Superior temporal gyrus (tissue), 1 donor: ENCODE measurements at regions not wholly inside any gene's neighbourhood (a gene's known extent, or its start where the extent isn't known, plus 50 kb on each side); places are given as distances from the start of the nearest gene placed in this dataset.

Experiments
- DNase-seq: peaks from one replicate; pipeline ENCODE4 v3.0.0-alpha.2; 2016; ENCODE audit errors: extremely low spot score

DNA sequence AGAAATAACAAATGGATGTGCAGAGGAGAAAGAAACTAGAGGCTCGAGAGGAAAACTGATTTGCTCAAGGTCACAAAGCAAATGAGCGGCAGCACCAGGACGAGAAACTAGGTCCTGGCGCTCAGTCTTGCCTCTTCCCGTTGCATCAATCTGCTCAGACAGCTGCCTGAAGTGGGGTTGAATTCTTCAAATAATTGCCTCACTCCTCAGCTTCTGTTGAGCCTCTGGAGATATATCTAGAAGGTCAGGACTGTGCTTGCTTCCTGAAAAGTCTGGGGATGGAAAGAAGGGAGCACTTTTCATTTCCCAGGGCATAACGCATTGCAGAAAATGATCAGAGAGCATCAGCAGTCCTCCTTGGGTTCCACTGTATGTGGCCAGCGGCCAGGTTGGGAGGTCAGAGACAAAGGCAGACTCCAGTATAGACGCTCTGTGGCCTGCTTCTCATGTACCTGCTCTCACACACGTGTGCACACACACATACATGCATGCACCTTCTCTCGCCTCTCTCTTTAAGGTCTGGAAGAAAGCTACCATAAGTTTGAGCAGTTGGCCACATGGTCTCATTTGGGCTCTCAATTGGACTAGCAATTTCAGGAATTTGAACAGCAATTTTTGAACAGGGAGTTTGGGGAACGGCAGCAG is 83.7 kb upstream of the DUSP5 start:
- DNase-seq, result no peak

DNA sequence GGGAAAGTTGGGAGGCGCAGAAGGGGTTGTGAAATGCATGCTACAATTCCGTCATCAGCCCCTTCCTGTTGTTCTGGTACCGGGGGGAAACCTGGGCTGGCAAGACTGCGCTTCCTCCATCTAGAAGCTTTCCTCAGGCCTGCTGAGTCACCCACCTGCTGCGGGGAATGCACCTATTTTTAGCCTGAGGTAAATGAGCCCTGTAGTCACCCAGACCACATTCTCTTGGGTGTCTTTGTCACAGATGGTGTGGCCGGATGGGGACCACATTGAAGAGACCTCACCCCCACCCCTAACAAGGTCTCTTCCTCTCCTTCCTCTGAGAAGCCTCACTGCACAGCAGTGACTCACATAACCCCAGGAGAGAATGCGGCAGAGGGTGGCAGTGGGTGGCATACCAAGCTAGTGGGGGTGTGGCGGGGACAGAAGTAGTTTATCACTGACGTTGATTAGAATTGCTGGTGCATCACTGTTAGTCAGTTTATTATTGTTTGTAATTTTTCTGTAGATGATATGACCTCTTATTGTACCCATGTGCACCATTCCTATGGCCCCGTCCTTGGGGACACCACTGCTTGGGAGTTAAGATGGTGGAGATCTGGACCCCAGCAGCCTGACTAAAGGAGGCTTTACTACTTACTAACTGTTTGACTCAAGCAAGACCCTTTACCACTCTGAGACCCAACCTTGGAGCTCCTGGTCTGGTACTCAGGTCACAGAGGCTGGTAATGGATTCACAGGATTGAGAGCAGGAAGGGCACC is 83.0 kb upstream of the DUSP5 start:
- DNase-seq, result no peak

DNA sequence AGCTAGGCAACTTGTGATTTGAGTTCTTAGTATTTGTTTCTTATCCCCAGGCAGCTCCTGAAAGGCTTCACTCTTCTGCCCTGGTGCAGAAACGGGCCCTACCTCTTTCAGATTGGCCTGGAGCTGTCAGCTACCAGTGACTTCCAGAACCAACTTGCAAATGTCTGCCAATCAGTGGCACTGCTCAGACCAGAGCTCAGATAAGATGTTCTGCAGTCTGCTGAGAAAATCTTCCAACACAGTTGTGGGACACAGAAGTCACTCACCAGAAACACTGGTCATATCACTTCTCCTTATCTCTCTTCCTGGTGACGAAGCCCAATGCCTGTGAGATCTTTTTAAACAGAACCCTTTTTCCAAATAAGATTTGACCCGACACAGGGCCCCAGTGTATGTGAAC is 81.9 kb upstream of the DUSP5 start:
- no peak for DNase-seq

DNA sequence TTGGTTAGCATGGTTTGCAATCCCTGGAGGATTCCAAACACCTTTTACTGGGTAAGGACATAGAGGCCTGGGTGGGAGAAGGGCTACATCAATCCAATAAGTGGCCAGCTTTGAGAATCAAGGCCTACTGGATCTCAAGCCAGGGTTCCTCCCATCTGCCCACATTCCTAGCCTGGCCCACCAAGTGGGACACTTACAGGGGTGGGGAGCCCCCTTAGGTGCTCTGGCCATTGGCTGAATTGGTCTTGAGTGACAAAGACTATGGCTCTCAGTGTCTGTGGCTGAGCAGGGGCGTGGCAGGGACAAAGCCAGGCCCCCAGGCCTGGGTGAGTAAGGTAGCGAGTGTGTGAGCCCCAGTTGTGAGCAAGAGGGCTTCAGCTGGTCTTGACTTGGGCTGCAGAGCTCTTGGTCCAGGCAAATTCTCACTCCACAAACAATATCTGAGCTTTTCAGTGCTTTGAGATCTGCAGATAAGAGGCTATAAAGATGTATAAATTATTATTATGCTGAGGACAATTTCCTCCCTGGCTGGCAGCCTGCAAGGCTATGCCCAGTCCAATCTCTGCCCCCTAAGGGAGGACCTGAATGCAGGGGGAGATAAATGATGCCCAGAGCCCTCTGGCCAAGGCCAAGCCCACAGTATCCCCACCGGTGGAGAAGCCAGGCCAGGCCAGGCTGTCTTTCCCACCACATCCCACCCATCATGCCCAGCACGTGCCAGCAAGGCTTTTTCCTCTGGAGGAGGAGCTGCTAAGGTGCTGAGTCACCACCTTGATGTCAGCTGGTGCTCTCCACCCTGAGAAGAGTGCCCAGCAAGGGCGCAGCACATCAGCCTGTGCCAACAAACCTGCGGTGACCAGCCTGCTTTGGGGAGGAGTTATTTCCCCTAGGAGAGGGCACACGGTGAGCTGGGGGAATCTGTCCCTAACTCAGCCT is 80.7 kb upstream of the DUSP5 start:
- DNase-seq, result no peak

DNA sequence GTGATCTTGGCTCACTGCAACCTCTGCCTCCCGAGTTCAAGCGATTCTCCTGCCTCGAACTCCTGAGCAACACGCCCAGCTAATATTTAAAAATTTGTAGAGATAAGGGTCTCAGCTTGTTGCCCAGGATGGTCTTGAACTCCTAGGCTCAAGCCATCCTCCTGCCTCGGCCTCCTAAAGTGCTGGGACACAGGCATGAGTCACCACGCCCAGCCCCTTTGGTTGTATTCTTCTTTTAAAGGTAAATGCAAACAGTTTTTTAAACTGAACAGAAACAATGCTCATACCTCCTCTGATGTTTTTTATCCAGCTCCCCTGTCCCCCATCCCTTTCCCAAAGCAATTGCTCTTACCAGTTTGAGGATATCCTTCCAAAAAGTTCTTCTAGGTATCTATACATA is 79.5 kb upstream of the DUSP5 start:
- no peak for DNase-seq

DNA sequence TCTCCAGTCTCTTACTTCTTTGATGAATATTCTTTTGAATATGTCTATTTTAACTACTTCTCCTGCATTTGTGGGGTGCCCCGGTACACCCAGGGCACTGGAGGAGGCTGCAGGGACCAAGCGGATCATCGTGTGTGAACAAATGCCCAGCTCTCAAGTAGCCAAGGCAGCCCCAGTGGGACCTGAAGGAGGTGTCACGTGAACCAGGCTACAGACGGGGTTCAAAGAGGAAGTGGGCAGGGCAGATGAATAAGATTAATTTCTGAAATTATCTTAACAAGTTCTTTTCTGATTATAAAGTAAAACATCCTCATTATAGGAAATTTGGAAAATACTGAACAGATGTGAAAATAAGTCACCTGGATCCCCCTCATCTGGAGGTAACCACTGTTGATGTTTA is 78.4 kb upstream of the DUSP5 start:
- no peak for DNase-seq

DNA sequence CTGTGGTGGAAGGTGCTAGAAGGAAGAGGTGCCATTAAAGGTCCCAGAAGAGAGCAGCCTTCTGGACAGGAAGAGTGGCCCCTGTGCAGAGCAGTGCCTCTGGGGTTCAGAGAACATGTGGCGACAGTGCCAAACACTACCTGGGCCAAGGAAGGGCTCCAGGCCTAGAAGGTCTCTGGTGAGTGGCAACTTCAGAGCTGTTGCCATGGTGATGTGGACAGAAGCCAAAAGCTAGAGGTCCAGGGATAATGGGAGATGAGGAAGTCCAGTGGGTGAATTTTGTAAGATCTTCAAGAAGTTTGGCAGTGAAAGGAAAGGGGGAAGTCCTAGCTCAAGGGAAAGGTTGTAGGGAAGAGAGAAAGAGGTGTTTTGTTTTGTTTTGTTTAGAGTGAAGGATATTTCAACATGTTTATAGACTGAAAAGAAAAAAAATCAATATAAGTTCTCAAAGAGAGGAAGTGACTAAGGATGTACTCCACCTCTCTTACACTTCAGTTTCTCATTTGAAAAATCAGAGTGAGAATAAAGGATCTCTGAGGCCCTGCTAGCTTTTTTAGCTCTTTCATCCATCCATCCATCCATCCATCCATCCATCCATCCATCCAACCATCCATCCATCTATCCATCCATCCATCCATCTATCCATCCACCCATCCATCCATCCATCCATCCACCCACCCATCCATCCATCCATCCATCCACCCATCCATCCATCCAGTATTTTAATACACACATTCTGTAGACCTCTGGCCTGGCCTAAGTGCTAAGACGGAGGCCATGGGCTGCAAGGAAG is 77.1 kb upstream of the DUSP5 start:
- DNase-seq, result no peak

DNA sequence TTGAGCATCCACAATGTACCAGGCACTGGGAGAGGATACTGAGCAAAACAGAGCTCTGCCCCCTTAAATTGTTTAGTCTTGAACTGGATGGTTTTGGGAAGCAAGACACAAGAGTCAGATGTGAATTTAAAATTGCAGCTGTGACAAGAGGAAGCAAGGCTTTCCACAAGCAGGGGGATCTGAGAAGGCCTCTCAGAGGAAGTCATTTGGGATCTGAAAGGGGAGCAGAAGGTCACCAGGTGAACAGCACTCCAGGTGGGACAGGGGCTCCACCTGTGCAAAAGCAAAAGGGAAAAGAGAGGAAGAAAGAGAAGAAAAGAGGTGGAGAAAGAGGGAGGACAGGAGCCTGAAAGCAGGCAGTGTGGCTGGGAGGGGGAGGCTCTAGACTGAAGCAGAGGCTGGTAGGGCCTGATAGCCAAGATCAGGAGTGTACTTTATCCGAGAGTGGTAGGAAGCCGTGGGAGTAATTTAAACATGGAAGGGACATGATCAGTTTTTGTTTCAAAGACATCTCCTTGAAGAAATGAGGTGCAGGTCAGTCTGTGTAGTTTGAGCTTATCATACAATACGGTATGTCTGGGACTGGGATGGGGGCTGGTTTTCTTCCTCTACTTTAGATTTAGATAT is 76.1 kb upstream of the DUSP5 start:
- DNase-seq, result no peak

DNA sequence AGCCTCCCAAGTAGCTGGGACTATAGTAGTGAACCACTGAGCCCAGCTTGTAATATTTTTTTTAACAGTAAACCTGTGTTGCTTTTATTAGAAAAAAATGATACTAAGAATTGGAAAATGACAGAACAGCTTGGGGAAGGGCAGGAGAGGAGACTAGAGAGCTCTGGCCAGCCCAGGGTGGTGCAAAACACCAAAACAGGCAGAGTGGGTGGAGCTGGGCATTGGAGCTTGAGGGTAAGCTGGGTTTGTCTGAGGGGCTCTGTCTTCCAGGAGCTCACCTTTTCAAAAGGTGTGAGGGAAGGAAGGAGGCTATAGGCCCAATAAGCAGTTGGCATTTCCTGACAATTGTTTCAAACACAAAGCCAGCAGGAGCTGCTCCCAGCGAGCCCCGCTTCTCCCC is 75.2 kb upstream of the DUSP5 start:
- DNase-seq, result no peak

DNA sequence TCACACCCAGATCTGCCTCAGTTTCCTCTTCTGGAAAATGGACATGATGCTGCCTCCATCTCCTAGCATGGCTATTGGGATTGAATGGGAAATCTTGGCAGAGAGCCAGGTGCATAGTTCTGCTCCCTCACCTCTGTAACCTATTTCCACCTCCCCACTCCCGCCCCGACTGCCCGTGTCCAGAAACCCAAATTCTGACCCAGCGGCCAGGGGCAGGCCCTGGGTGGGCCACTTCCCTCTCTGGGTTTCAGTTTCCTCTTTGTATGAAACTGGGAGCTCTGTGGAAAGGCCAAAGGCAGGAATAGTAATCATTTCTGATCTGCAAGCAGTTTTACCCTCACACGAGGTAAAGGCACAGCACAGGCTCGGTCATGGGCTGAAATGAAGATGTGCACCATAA is 74.1 kb upstream of the DUSP5 start:
- no peak for DNase-seq

DNA sequence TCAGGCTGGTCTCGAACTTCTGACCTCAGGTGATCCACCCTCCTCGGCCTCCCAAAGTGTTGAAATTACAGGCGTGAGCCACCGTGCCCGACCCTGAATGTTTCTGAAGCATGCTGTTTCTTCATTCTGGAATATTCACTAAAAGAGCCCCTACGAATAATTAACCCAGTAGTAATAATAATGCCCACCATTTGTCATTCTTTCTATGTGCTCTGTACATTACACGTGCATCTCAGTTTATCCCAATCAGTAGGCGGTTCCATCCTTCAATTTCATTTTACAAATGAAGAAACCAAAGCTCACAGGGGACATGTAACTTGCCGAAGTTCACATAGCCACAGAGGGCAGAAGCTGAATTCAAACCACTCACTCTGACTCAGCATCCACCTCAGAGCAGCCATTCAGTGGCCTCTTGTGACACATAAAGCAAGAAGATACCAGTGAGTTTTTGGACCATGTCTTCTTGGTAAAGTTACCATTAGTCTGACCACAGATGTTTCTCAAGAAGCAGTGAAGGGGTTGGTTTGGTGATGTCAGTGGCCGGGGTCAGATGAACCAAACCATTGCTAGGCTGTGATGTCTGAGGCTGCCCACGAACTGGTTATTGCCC is 71.9 kb upstream of the DUSP5 start:
- no peak for DNase-seq

DNA sequence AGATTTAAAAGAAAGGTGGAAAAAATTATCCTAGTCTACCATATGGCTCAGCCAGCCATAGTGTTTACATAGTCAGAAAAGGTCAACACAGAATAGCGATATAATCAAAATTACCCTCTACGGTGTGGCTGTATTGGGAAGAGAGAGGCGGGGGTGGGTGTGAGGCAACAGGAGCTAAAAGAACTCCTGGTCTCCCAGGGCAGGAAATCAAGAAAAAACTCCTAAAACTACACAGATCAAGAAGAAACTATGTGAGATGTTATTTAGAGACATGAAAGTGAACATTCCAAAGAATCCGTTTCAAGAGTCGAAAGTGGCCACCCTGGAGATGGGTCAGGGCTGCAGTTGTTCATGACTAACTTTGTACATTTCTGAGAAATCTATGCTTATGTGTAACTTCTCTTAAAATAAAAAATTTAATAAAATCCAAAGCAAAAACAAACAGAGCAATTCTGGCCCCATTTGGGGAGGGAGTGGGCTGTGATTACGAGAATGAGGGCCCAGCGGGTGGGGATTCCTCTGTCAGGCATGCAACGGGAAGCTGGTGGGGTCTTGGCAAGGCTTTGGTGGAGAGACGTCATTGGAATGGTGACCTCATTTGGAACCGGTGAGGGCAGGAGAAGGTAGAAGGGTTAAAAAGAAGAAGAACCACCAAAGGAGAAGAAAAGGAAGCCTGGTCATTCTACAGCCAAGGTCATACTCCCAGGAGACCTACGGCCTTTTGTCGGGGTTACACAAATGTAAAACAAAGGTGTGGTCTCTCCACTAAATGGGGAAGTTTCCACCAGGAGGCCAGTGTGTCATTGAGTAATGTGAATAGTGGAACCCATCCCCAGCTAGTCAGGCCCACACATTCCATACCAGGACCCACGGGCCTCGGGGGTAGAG is 71.2 kb upstream of the DUSP5 start:
- DNase-seq, result no peak

DNA sequence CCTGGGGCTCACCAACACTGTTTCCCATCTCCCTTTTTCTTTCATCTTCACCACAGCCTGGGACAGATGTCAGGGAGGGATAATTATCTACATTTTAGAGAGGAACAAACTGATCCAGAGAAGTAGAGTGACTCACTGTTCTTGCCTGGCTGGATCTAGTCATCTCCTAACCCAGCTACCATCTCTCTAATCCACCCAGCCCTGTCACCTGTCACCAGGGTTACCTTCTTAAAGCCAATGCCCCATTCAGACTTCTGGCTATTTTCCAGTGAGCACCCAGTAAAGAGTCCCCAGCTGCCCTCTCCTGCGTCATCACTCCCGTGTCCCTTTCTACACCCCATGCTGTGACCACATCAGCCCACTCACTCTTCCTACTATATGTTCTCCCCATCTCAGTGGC is 68.4 kb upstream of the DUSP5 start:
- DNase-seq, result no peak

DNA sequence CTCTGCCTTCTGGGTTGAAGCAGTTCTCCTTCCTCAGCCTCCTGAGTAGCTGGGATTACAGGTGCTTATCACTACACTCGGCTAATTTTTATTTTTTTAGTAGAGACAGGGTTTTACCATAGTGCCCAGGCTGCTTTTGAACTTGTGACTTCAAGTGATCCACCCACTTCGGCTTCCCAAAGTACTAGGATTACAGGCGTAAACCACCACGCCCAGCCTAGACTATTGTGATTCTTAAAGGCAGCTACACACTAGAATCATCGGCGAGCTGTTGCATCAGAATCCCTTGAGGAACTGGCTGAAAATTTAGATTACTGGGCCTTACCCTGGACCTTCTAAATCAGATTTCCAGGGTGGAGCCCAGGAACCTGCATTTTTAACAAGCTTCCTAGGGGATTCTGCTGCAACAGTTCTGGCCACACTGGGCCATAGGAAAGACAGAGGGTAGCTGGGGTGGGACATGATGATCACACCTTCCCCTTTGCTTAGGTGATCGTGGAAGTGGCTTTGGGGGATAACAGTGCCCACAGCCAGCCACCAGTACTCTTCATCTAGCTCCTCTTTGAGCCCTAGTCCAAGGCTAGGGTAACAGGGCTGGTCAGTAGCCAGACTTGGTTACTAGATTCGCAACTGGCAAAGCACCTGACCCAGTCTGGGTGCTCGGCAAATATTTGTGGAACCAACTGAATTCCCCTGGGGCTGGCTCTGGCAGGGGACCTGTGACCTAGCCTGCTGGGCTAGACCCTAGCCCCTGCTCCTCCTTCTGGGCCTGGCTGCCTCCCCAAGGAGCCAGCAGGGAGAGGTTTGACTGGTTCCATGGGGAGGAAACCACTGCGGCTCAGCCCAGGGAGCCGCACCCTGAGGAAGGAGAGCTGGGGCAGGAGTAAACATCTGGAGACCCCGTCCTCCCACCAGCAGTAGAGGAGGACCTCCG is 67.1 kb upstream of the DUSP5 start:
- no peak for DNase-seq

DNA sequence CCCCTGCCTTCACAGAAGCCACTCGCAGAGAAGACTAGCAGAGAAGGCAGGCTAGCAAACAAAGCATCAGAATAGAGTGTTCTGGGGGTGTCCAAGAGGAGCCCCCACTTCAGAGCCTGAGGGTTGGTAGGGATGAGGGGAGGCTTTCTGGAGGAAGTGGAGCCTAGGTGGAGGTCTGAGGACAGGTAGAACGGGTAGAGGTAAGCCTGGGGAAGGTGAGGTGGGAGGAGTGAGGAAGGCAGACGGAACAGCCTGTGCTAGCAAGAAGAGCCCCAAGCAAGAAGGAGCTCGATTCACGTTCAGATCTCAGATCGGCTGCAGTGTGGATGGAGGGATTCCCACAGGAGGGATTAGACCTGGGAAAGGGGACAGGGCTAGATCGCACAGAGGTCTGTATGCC is 66.0 kb upstream of the DUSP5 start:
- DNase-seq, result no peak

DNA sequence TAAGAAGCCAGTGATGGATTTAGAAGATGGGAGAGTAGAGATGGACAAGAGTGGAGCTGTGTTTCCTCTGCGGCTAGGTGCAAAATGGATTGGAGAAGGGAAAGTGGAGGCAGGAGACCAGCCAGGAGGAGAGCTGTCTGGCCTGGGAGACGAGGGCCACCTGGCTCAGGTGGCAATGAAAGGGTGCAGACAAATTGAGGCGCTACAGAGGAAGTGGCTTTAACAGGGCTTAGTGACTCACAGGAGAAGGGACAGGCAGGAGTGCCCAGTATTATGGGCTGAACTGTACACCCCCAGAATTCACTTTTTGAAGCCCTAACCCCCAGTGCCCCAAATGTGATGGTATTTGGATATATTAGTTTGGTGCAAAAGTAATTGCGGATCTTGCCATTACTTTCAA is 65.6 kb upstream of the DUSP5 start:
- DNase-seq, result no peak

DNA sequence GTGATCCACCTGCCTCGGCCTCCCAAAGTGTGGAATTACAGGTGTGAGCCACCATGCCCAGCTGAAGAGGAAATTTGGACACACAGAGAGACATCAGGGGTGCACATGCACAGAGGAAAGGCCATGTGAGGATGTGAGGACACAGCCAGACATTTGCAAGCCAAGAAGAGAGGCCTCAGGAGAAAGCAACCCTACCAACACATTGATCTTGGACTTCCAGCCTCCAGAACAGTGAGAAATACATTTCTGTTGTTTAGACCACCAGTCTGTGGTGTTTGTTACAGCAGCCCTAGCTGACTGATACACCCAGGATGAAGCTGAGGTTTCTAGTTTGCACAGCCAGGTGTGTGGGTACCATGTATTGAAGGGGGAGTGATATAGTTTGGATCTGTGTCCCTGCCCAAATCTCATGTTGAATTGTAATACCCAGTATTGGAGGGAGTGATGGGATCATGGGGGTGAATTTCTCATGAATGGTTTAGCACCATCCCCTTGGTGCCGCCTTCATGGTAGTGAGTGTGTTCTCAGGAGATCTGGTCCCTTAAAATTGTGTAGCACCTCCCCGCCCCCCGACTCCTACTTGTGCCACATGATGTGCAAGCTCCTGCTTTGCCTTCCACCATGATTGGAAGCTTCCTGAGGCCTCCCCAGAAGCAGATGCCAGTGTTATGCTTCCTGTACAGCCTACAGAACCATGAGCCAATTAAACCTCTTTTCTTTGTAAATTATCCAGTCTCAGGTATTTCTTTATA is 64.7 kb upstream of the DUSP5 start:
- DNase-seq, result no peak

DNA sequence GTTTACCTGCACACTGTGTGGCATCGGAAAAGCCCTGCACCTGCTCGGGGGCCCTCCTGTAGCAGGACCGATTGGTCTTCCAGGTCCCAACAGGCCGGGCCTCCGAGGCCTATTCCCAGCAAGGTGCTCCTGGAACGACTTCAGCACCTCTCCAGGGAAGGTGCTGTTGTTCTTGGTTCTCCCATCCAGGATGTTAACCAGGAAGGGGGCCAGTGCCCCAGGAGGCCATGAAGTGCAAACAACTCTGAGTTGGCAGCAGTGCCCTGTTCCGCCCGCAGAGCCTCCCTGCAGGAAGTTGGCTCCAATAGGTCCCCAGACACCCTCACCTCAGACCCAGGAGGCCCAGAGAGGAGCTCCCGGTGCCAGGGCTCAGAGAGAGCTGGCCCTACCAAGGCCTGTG is 64.0 kb upstream of the DUSP5 start:
- no peak for DNase-seq
